H9 (cell line): ENCODE measurements at regions not wholly inside any gene's neighbourhood (a gene's known extent, or its start where the extent isn't known, plus 50 kb on each side); places are given as distances from the start of the nearest gene placed in this dataset.

Experiments
- DNase-seq: peaks from one replicate; pipeline ENCODE4 v3.0.0-alpha.2; 2017
- H2AFZ ChIP-seq: one replicate; pipeline ENCODE4 v1.6.1; 2013; ENCODE audit warnings: mild to moderate bottlenecking, low read length, control low read depth, moderate library complexity
- H2AK5ac ChIP-seq: 2 replicates; pipeline ENCODE4 v1.6.1; 2013; ENCODE audit warnings: low read length, control low read depth, mixed read lengths; ENCODE audit not compliant: insufficient read length
- H2BK120ac ChIP-seq: one replicate; pipeline ENCODE4 v1.6.1; 2013; ENCODE audit warnings: low read depth, mild to moderate bottlenecking, low read length, control low read depth, inconsistent platforms; ENCODE audit not compliant: poor library complexity, severe bottlenecking
- H2BK12ac ChIP-seq: 2 replicates; pipeline ENCODE4 v1.6.1; 2013; ENCODE audit warnings: low read length, control low read depth, mixed read lengths, low read depth; ENCODE audit not compliant: insufficient read length
- H2BK15ac ChIP-seq: 2 replicates; pipeline ENCODE4 v1.6.1; 2013; ENCODE audit warnings: low read depth, low read length, control low read depth
- H2BK20ac ChIP-seq: one replicate; pipeline ENCODE4 v1.6.1; 2013; ENCODE audit warnings: low read depth, mild to moderate bottlenecking, low read length, control low read depth, inconsistent platforms; ENCODE audit not compliant: poor library complexity, severe bottlenecking
- H2BK5ac ChIP-seq: 2 replicates; pipeline ENCODE4 v1.6.1; 2013; ENCODE audit warnings: low read length, control low read depth, mixed read lengths; ENCODE audit not compliant: insufficient read length
- H3K14ac ChIP-seq: 2 replicates; pipeline ENCODE4 v1.6.1; 2013; ENCODE audit warnings: low read length, control low read depth; ENCODE audit not compliant: insufficient read depth
- H3K18ac ChIP-seq: 2 replicates; pipeline ENCODE4 v1.6.1; 2013; ENCODE audit warnings: low read depth, mild to moderate bottlenecking, mixed read lengths, low read length, control low read depth; ENCODE audit not compliant: insufficient read length
- H3K23ac ChIP-seq: 2 replicates; pipeline ENCODE4 v1.6.1; 2013; ENCODE audit warnings: low read length, control low read depth, mixed read lengths, low read depth; ENCODE audit not compliant: insufficient read length
- H3K23me2 ChIP-seq: 2 replicates; pipeline ENCODE4 v1.6.1; 2013; ENCODE audit warnings: low read depth, mild to moderate bottlenecking, mixed read lengths, low read length, control low read depth; ENCODE audit not compliant: insufficient read length, poor library complexity, severe bottlenecking
- H3K27ac ChIP-seq: 2 replicates; pipeline ENCODE4 v1.5.1; 2013; ENCODE audit warnings: low read length, control low read depth, mixed read lengths, low read depth; ENCODE audit not compliant: insufficient read length
- H3K27me3 ChIP-seq: 2 replicates; pipeline ENCODE4 v1.6.1; 2013; ENCODE audit warnings: low read length, control low read depth, inconsistent platforms; ENCODE audit not compliant: insufficient read depth
- H3K4ac ChIP-seq: 2 replicates; pipeline ENCODE4 v1.6.1; 2013; ENCODE audit warnings: low read depth, mild to moderate bottlenecking, control low read depth, inconsistent platforms, low read length, moderate library complexity
- H3K4me1 ChIP-seq: 2 replicates; pipeline ENCODE4 v1.6.1; 2013; ENCODE audit warnings: low read length, control low read depth, inconsistent platforms; ENCODE audit not compliant: insufficient read depth
- H3K4me2 ChIP-seq: 2 replicates; pipeline ENCODE4 v1.6.1; 2013; ENCODE audit warnings: low read length, control low read depth, mixed read lengths; ENCODE audit not compliant: insufficient read length, insufficient read depth
- H3K56ac ChIP-seq: 2 replicates; pipeline ENCODE4 v1.6.1; 2013; ENCODE audit warnings: low read depth, mild to moderate bottlenecking, mixed read lengths, low read length, control low read depth; ENCODE audit not compliant: insufficient read length
- H3K79me1 ChIP-seq: 2 replicates; pipeline ENCODE4 v1.6.1; 2013; ENCODE audit warnings: low read depth, mild to moderate bottlenecking, moderate library complexity, low read length, control low read depth, inconsistent platforms; ENCODE audit not compliant: insufficient read depth, poor library complexity, severe bottlenecking
- H3K79me2 ChIP-seq: 2 replicates; pipeline ENCODE4 v1.6.1; 2013; ENCODE audit warnings: low read length, control low read depth, inconsistent platforms; ENCODE audit not compliant: insufficient read depth
- H3K9ac ChIP-seq: 2 replicates; pipeline ENCODE4 v1.6.1; 2013; ENCODE audit warnings: low read length, control low read depth, mixed read lengths; ENCODE audit not compliant: insufficient read length; ENCODE audit errors: extremely low read depth
- H3K9me3 ChIP-seq: one replicate; pipeline ENCODE4 v1.6.1; 2013; ENCODE audit warnings: low read depth, low read length, inconsistent platforms; ENCODE audit not compliant: control insufficient read depth
- H3T11ph ChIP-seq: one replicate; pipeline ENCODE4 v1.6.1; 2013; ENCODE audit warnings: mild to moderate bottlenecking, low read length, control low read depth, inconsistent platforms
- H4K20me1 ChIP-seq: one replicate; pipeline ENCODE4 v1.6.1; 2013; ENCODE audit not compliant: control insufficient read depth, insufficient read length, insufficient read depth
- H4K5ac ChIP-seq: 2 replicates; pipeline ENCODE4 v1.6.1; 2013; ENCODE audit warnings: low read depth, mild to moderate bottlenecking, mixed read lengths, low read length, control low read depth; ENCODE audit not compliant: insufficient read length
- H4K8ac ChIP-seq: replicated peaks from 2 replicates; pipeline ENCODE4 v1.6.1; 2013; ENCODE audit warnings: low read length, control low read depth, mixed read lengths, low read depth; ENCODE audit not compliant: insufficient read length
- H4K91ac ChIP-seq: 2 replicates; pipeline ENCODE4 v1.6.1; 2013; ENCODE audit warnings: low read depth, mild to moderate bottlenecking, moderate library complexity, mixed read lengths, low read length, control low read depth; ENCODE audit not compliant: insufficient read length
- H3K27ac Mint-ChIP-seq, 3 experiments: 2 replicates in 2 of 3; 3 replicates in 1 of 3; pipeline ENCODE4 v1.8.0; 2020 to 2021; ENCODE audit warnings: mixed read lengths in 3 of 3, mild to moderate bottlenecking in 1 of 3, moderate library complexity in 1 of 3
- H3K27me3 Mint-ChIP-seq: 2 replicates; pipeline ENCODE4 v1.8.0; 2021; ENCODE audit warnings: low read depth, mild to moderate bottlenecking, moderate library complexity, mixed read lengths
- H3K36me3 Mint-ChIP-seq, 3 experiments: 2 replicates in 2 of 3; 3 replicates in 1 of 3; pipeline ENCODE4 v1.8.0; 2020 to 2021; ENCODE audit warnings: low read depth in 3 of 3, mixed read lengths in 3 of 3; ENCODE audit not compliant: insufficient read depth in 1 of 3
- H3K4me1 Mint-ChIP-seq, 2 experiments: 2 replicates each; pipeline ENCODE4 v1.8.0; 2020; ENCODE audit warnings: mixed read lengths in 2 of 2
- H3K4me3 Mint-ChIP-seq, 2 experiments: 2 replicates in 1 of 2; 3 replicates in 1 of 2; pipeline ENCODE4 v1.8.0; 2020 to 2021; ENCODE audit warnings: mild to moderate bottlenecking in 2 of 2, mixed read lengths in 2 of 2, moderate library complexity in 1 of 2
- H3K9me3 Mint-ChIP-seq, 2 experiments: 2 replicates in 1 of 2; 3 replicates in 1 of 2; pipeline ENCODE4 v1.8.0; 2020; ENCODE audit warnings: mild to moderate bottlenecking in 2 of 2, mixed read lengths in 2 of 2, moderate library complexity in 1 of 2
- WGBS: extraction: QIAGEN DNeasy Blood & Tissue Kit; methylation state at CpG from one replicate; pipeline ENCODE4 v1.1.7; 2013; ENCODE audit warnings: missing lambda C conversion rate, low lambda C conversion rate, mixed read lengths; ENCODE audit not compliant: insufficient read length; ENCODE audit errors: extremely low coverage; 5-methylcytosine and 5-hydroxymethylcytosine counted together
- TF ChIP-seq, protein P1 (sequence below): fragments of 200-600 bp; sonication (generic); conservative IDR thresholded peaks from 3 replicates; pipeline ENCODE4 v1.8.0; 2021; ENCODE audit warnings: antibody characterized with exemption, mild to moderate bottlenecking

DNA sequence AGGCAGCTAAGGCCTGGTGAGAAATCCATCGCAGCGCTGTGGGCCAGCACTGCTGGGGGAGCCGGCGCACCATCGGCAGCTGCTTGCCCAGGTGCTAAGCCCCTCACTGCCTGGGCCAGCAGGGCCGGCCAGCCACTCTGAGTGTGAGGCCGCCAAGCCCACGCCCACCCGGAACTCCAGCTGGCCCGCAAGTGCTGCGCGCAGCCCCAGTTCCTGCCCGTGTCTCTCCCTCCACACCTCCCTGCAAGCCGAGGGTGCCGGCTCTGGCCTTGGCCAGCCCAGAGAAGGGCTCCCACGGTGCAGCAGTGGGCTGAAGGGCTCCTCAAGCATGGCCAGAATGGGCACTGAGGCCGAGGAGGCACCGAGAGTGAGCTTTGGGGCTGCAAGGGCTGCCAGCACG is 64.4 kb downstream of the EBNA1BP2 start:
- H3K9me3 Mint-ChIP-seq, result peaks cover 54 to 60% of the 10 kb centered on the region in 2 experiments
- Histone ChIP-seq H4K20me1 (no peaks in the 10 kb centered on the region), H3K79me1 (no peaks in the 10 kb centered on the region), H3K9ac (no peak overlapping the region), H3K4ac (no peak overlapping the region), H2AFZ (no peak overlapping the region), H4K91ac (no peak overlapping the region), H4K5ac (no peak overlapping the region), H2AK5ac (no peak overlapping the region), H3K23me2 (no peaks in the 10 kb centered on the region), H2BK20ac (no peak overlapping the region), H3K27me3 (no peaks in the 10 kb centered on the region), H3K56ac (no peak overlapping the region), H3K23ac (no peak overlapping the region), H3K18ac (no peak overlapping the region), H2BK120ac (no peak overlapping the region), H4K8ac (no peak overlapping the region), H3K4me1 (no peaks in the 10 kb centered on the region), H2BK15ac (no peak overlapping the region), H2BK5ac (no peak overlapping the region), H3K9me3 (peaks cover 20% of the 10 kb centered on the region), H2BK12ac (no peak overlapping the region), H3K14ac (no peak overlapping the region), H3K79me2 (no peaks in the 10 kb centered on the region), H3K27ac (no peak overlapping the region), H3T11ph (no peak overlapping the region), H3K4me2 (no peak overlapping the region)
- H3K27ac Mint-ChIP-seq, result no peak overlapping the region
- H3K4me3 Mint-ChIP-seq, result no peak overlapping the region
- peaks cover 6% of the 10 kb centered on the region for H3K27me3 Mint-ChIP-seq
- DNase-seq, result no peak
- peaks cover 31 to 54% (median 50%) of the 10 kb centered on the region in 3 experiments for H3K36me3 Mint-ChIP-seq
- no CpG with 5 or more reads among the region's 19 CpGs for WGBS
- TF ChIP-seq, protein P1, sequence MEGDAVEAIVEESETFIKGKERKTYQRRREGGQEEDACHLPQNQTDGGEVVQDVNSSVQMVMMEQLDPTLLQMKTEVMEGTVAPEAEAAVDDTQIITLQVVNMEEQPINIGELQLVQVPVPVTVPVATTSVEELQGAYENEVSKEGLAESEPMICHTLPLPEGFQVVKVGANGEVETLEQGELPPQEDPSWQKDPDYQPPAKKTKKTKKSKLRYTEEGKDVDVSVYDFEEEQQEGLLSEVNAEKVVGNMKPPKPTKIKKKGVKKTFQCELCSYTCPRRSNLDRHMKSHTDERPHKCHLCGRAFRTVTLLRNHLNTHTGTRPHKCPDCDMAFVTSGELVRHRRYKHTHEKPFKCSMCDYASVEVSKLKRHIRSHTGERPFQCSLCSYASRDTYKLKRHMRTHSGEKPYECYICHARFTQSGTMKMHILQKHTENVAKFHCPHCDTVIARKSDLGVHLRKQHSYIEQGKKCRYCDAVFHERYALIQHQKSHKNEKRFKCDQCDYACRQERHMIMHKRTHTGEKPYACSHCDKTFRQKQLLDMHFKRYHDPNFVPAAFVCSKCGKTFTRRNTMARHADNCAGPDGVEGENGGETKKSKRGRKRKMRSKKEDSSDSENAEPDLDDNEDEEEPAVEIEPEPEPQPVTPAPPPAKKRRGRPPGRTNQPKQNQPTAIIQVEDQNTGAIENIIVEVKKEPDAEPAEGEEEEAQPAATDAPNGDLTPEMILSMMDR, result no peak
- H3K4me1 Mint-ChIP-seq, result no peaks in the 10 kb centered on the region
